HUES64 (cell line): ENCODE measurements at regions not wholly inside any gene's neighbourhood (a gene's known extent, or its start where the extent isn't known, plus 50 kb on each side); places are given as distances from the start of the nearest gene placed in this dataset.

ENCODE experiments used
- H3K27ac ChIP-seq: 2 replicates; pipeline ENCODE4 v1.7.0; 2013; ENCODE audit warnings: low read depth, low read length, inconsistent platforms
- H3K27me3 ChIP-seq: 2 replicates; pipeline ENCODE4 v1.6.1; 2013; ENCODE audit warnings: mild to moderate bottlenecking, low read length; ENCODE audit not compliant: insufficient read depth
- H3K36me3 ChIP-seq: 2 replicates; pipeline ENCODE4 v1.6.1; 2013; ENCODE audit warnings: mild to moderate bottlenecking, low read length; ENCODE audit not compliant: insufficient read depth
- H3K4me1 ChIP-seq: 2 replicates; pipeline ENCODE4 v1.6.1; 2013; ENCODE audit warnings: mild to moderate bottlenecking, low read length, moderate library complexity; ENCODE audit not compliant: insufficient read depth
- H3K4me3 ChIP-seq: 2 replicates; pipeline ENCODE4 v1.5.1; 2013; ENCODE audit warnings: mild to moderate bottlenecking, low read length, moderate library complexity
- H3K9ac ChIP-seq: 2 replicates; pipeline ENCODE4 v1.6.1; 2013; ENCODE audit warnings: mild to moderate bottlenecking, low read depth, low read length
- H3K9me3 ChIP-seq: 2 replicates; pipeline ENCODE4 v1.6.1; 2013; ENCODE audit warnings: low read depth, low read length; ENCODE audit not compliant: insufficient read depth
- WGBS: fragments of 150-250, 120-280 bp; methylation state at CpG from one replicate; pipeline ENCODE4 v1.1.7; 2013; ENCODE audit warnings: missing lambda C conversion rate; 5-methylcytosine and 5-hydroxymethylcytosine counted together

DNA sequence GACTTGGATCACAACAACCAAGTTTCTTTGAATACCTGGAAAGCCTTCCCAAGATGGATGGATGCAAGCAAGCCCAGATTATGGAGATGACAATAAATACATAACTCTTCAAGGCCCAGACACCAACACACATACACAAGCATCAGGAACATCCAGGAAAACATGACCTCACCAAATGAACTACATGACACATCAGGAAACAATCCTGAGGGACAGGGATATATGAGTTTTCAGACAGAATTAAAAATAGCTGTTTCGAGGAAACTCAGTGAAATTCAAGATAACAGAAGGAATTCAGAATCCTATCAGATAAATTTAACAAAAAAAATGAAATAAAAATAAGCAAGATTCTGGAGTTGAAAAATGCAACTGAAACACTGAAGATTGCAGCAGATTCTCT is 659.4 kb downstream of the METTL15 start:
- Histone ChIP-seq H3K27ac (no peak overlapping the region), H3K36me3 (no peaks in the 10 kb centered on the region), H3K9me3 (peaks cover 10% of the 10 kb centered on the region; the same call in 1 of the 2 replicates), H3K9ac (no peak overlapping the region), H3K4me1 (no peaks in the 10 kb centered on the region), H3K4me3 (no peak overlapping the region), H3K27me3 (no peaks in the 10 kb centered on the region)
- 100% methylated on average over 1 of the region's 1 CpG for WGBS

GRCh38 chr11:28763876-28764275 is 655.7 kb downstream of the METTL15 start:
- Histone ChIP-seq H3K27ac (no peak overlapping the region), H3K4me3 (no peak overlapping the region), H3K9me3 (no peaks in the 10 kb centered on the region), H3K4me1 (peaks cover 20% of the 10 kb centered on the region), H3K27me3 (no peaks in the 10 kb centered on the region), H3K36me3 (no peaks in the 10 kb centered on the region), H3K9ac (no peak overlapping the region)
- WGBS, result 96% methylated on average over 1 of the region's 1 CpG

- Histone ChIP-seq H3K27me3 (no peaks in the 10 kb centered on the region), H3K4me3 (no peak overlapping the region), H3K36me3 (no peaks in the 10 kb centered on the region), H3K9me3 (no peaks in the 10 kb centered on the region), H3K4me1 (peaks cover 20% of the 10 kb centered on the region), H3K9ac (no peak overlapping the region), H3K27ac (no peak overlapping the region)
- 93% methylated on average over 1 of the region's 1 CpG for WGBS
Measured at GRCh38 chr11:28763151-28763550, 655.0 kb downstream of the METTL15 start.

GRCh38 chr11:28760676-28761390 is 652.6 kb downstream of the METTL15 start:
- H3K4me3 ChIP-seq, result no peak overlapping the region
- no peaks in the 10 kb centered on the region for H3K36me3 ChIP-seq
- peaks cover 20% of the 10 kb centered on the region for H3K4me1 ChIP-seq
- no peak overlapping the region for H3K27ac ChIP-seq
- no peaks in the 10 kb centered on the region for H3K27me3 ChIP-seq
- WGBS, result 94% methylated on average over 8 of the region's 8 CpGs
- H3K9ac ChIP-seq, result no peak overlapping the region
- no peaks in the 10 kb centered on the region for H3K9me3 ChIP-seq

DNA sequence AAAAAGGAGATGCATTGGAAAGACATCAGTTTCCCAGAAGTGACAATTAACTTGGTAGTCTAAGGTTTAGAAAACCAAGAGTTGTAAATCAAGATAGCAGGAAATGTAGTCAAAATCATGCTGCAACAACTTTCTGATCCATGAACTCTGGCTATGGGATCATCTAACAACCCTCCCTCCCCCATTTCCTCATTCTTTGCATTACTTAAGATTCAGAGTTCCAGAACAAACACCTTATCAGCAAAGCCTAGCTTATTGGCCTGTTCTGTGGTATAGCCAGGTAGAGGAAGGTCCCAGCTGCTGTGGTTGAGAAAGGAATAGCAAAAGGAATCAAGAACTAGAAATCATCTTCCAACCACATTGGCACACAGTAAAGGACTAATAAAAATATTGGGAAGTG is 651.1 kb downstream of the METTL15 start:
- Histone ChIP-seq H3K9me3 (no peaks in the 10 kb centered on the region), H3K4me3 (no peak overlapping the region), H3K36me3 (no peaks in the 10 kb centered on the region), H3K27me3 (no peaks in the 10 kb centered on the region), H3K9ac (no peak overlapping the region), H3K27ac (no peak overlapping the region), H3K4me1 (peaks cover 20% of the 10 kb centered on the region)

GRCh38 chr11:28757725-28758515 is 649.7 kb downstream of the METTL15 start:
- H3K27ac ChIP-seq, result no peak overlapping the region
- no peak overlapping the region for H3K9ac ChIP-seq
- H3K4me3 ChIP-seq, result no peak overlapping the region
- WGBS, result 95% methylated on average over 3 of the region's 5 CpGs
- H3K9me3 ChIP-seq, result no peaks in the 10 kb centered on the region
- peaks cover 20% of the 10 kb centered on the region for H3K4me1 ChIP-seq
- H3K36me3 ChIP-seq, result no peaks in the 10 kb centered on the region
- no peaks in the 10 kb centered on the region for H3K27me3 ChIP-seq

- Histone ChIP-seq H3K9me3 (no peaks in the 10 kb centered on the region), H3K27ac (no peak overlapping the region), H3K36me3 (no peaks in the 10 kb centered on the region), H3K4me3 (no peak overlapping the region), H3K27me3 (no peaks in the 10 kb centered on the region), H3K4me1 (peaks cover 20% of the 10 kb centered on the region), H3K9ac (no peak overlapping the region)
- WGBS, result no CpG with 5 or more reads among the region's 1 CpG
Measured at GRCh38 chr11:28756977-28757376, 648.8 kb downstream of the METTL15 start.

- Histone ChIP-seq H3K9ac (no peak overlapping the region), H3K4me3 (no peak overlapping the region), H3K36me3 (no peaks in the 10 kb centered on the region), H3K27ac (no peak overlapping the region), H3K27me3 (no peaks in the 10 kb centered on the region), H3K9me3 (no peaks in the 10 kb centered on the region), H3K4me1 (peaks cover 19% of the 10 kb centered on the region; the same call in 1 of the 2 replicates)
Measured at GRCh38 chr11:28743061-28743550, 634.9 kb downstream of the METTL15 start.

DNA sequence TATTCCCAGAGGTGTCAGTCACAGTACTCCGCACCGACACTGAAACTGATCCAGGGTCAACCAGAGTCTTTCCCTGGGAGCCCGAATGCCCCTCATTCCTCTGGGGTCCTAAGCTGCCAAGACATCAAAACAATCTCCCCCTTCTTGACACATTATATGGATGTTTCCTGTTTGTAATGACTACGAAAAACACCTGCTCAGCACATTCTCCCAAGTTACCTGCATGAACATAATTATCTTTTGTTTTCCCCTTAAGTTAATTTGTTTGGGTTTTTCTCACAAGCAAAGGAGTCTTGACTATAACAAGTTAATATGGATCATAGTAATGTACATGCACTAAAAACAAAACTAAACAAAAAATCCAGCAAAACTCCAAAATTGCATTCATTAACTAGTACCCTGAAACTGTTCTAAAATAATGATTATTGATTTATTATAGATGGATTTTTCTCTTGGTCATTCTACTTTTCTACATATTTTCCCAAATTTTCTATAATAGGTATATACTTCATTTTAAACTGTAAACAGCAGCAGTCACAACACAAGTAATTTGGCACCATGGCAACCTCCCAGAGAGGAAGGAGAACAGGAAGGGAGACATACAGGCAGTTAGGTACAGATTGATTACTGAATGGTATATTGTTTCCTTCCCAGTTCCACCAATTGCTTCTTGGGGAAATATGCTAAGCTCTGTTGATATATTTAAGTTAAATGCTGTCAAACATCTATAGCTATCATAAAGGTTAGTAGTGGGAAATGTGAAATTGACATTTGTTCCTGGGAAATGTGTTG is 631.5 kb downstream of the METTL15 start:
- WGBS, result 94% methylated on average over 3 of the region's 4 CpGs
- no peaks in the 10 kb centered on the region for H3K27me3 ChIP-seq
- H3K27ac ChIP-seq, result no peak overlapping the region
- peaks cover 25% of the 10 kb centered on the region for H3K4me1 ChIP-seq
- H3K36me3 ChIP-seq, result no peaks in the 10 kb centered on the region
- H3K4me3 ChIP-seq, result no peak overlapping the region
- no peaks in the 10 kb centered on the region for H3K9me3 ChIP-seq
- H3K9ac ChIP-seq, result no peak overlapping the region

DNA sequence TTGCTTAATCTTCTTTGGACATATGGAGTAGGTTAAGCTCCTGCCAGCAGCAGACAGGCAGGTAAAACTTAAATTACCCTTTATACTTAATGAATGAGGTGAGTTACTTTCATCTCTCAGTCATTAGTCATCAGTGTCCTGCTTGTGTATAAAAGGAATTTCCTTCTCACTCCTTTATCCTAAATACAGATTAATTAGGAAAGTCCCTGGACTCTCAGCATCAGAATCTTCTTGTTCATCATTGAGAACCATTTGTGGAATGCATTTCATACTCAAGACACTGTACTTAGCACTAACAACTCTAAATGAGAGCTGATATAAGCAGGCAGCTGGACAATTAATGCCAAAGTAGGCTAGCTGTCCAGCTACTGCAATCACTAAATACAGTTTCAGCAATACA is 630.4 kb downstream of the METTL15 start:
- no peaks in the 10 kb centered on the region for H3K36me3 ChIP-seq
- H3K9ac ChIP-seq, result no peak overlapping the region

DNA sequence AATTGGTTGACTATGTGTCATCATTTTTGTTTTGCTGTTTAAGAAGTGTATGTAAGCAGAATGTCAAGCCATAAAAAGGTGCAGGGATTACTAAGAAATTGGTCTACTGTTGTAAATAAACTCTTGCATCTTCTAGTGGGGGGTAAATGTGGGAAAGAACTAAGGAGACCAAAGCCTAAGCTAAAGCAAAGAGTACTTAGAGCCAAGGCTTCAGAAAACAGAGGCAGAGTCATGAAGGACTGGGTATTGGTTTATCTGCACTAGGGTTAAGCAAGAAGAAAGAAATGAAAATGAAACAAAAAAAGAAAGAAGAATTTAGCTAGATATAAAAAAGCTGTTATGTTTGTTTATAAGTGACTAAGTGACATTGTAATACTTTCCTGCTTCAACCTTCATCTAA is 628.1 kb downstream of the METTL15 start:
- Histone ChIP-seq H3K9me3 (no peaks in the 10 kb centered on the region), H3K36me3 (no peaks in the 10 kb centered on the region), H3K27ac (no peak overlapping the region), H3K9ac (no peak overlapping the region), H3K27me3 (no peaks in the 10 kb centered on the region), H3K4me1 (peaks cover 28% of the 10 kb centered on the region), H3K4me3 (no peak overlapping the region)

More for the DNA sequence above, 630.4 kb downstream of the METTL15 start:
- Histone ChIP-seq H3K4me1 (peaks cover 25% of the 10 kb centered on the region), H3K27me3 (no peaks in the 10 kb centered on the region), H3K9me3 (no peaks in the 10 kb centered on the region), H3K4me3 (no peak overlapping the region), H3K27ac (no peak overlapping the region; the same call in 1 of the 2 replicates)
